IPS-18c (cell line): ENCODE measurements at regions not wholly inside any gene's neighbourhood (a gene's known extent, or its start where the extent isn't known, plus 50 kb on each side); places are given as distances from the start of the nearest gene placed in this dataset.
"Not testable (repeated sequence)": the region's sequence is repeated elsewhere in the genome, so short reads cannot be mapped to it uniquely, and the experiment has no call there.

Experiments
- H3K4me3 ChIP-seq: 2 replicates; pipeline ENCODE4 v1.7.0; 2013; ENCODE audit warnings: low read depth, mild to moderate bottlenecking, low read length, moderate library complexity; ENCODE audit not compliant: insufficient read depth
- H3K9me3 ChIP-seq: one replicate; pipeline ENCODE4 v1.6.1; 2013; ENCODE audit warnings: mild to moderate bottlenecking, low read length, moderate library complexity; ENCODE audit not compliant: control insufficient read depth, insufficient read depth

- Histone ChIP-seq H3K9me3 (no peaks in the 10 kb centered on the region), H3K4me3 (no peak overlapping the region)
These were observed 490.8 kb downstream of the PCDH20 start for GRCh38 chr13:60924856-60925255.

GRCh38 chr13:60922576-60923231 is 492.9 kb downstream of the PCDH20 start:
- no peak overlapping the region for H3K4me3 ChIP-seq
- H3K9me3 ChIP-seq: no peaks in the 10 kb centered on the region

- H3K9me3 ChIP-seq: no peaks in the 10 kb centered on the region
- H3K4me3 ChIP-seq: no peak overlapping the region
These were observed 496.8 kb downstream of the TDRD3 start for GRCh38 chr13:60893801-60894200.

- H3K4me3 ChIP-seq: no peak overlapping the region
- no peaks in the 10 kb centered on the region for H3K9me3 ChIP-seq
These were observed 490.7 kb downstream of the TDRD3 start for GRCh38 chr13:60887711-60888110.

- no peak overlapping the region for H3K4me3 ChIP-seq
- no peaks in the 10 kb centered on the region for H3K9me3 ChIP-seq
These were observed 484.5 kb downstream of the TDRD3 start for GRCh38 chr13:60881507-60881906.

GRCh38 chr13:60873116-60873515 is 476.1 kb downstream of the TDRD3 start:
- Histone ChIP-seq H3K4me3 (no peak overlapping the region), H3K9me3 (no peaks in the 10 kb centered on the region)

- H3K9me3 ChIP-seq: no peaks in the 10 kb centered on the region
- no peak overlapping the region for H3K4me3 ChIP-seq
These were observed 473.1 kb downstream of the TDRD3 start for GRCh38 chr13:60869941-60870613.

GRCh38 chr13:60869225-60869624 is 472.2 kb downstream of the TDRD3 start:
- H3K4me3 ChIP-seq: no peak overlapping the region

GRCh38 chr13:60862036-60862435 is 465.0 kb downstream of the TDRD3 start:
- H3K4me3 ChIP-seq: no peak overlapping the region
- no peaks in the 10 kb centered on the region for H3K9me3 ChIP-seq

More at GRCh38 chr13:60869225-60869624, 472.2 kb downstream of the TDRD3 start:
- no peaks in the 10 kb centered on the region for H3K9me3 ChIP-seq

GRCh38 chr13:60857698-60858097 is 460.7 kb downstream of the TDRD3 start:
- no peak overlapping the region for H3K4me3 ChIP-seq
- peaks cover 4% of the 10 kb centered on the region for H3K9me3 ChIP-seq

- H3K9me3 ChIP-seq: peaks cover 9% of the 10 kb centered on the region
- no peak overlapping the region for H3K4me3 ChIP-seq
These were observed 455.9 kb downstream of the TDRD3 start for GRCh38 chr13:60852886-60853285.

GRCh38 chr13:60851378-60851777 is 454.4 kb downstream of the TDRD3 start:
- H3K9me3 ChIP-seq: peaks cover 11% of the 10 kb centered on the region
- no peak overlapping the region; the same call in 1 of the 2 replicates for H3K4me3 ChIP-seq

- Histone ChIP-seq H3K9me3 (peaks cover 11% of the 10 kb centered on the region), H3K4me3 (no peak overlapping the region)
These were observed 453.5 kb downstream of the TDRD3 start for GRCh38 chr13:60850526-60850925.

GRCh38 chr13:60838581-60838980 is 441.6 kb downstream of the TDRD3 start:
- H3K4me3 ChIP-seq: no peak overlapping the region
- H3K9me3 ChIP-seq: no peaks in the 10 kb centered on the region

- Histone ChIP-seq H3K4me3 (no peak overlapping the region), H3K9me3 (peaks cover 4% of the 10 kb centered on the region)
These were observed 440.8 kb downstream of the TDRD3 start for GRCh38 chr13:60837806-60838205.

GRCh38 chr13:60836821-60837220 is 439.8 kb downstream of the TDRD3 start:
- Histone ChIP-seq H3K9me3 (peaks cover 4% of the 10 kb centered on the region), H3K4me3 (no peak overlapping the region)

- Histone ChIP-seq H3K4me3 (no peak overlapping the region), H3K9me3 (no peaks in the 10 kb centered on the region)
These were observed 414.6 kb downstream of the TDRD3 start for GRCh38 chr13:60811581-60811980.

GRCh38 chr13:60805640-60806039 is 408.6 kb downstream of the TDRD3 start:
- not testable (repeated sequence) for H3K4me3 ChIP-seq, H3K9me3 ChIP-seq

GRCh38 chr13:60798503-60798902 is 401.5 kb downstream of the TDRD3 start:
- no peaks in the 10 kb centered on the region for H3K9me3 ChIP-seq
- H3K4me3 ChIP-seq: no peak overlapping the region
